H1 (cell line): ENCODE measurements at regions not wholly inside any gene's neighbourhood (a gene's known extent, or its start where the extent isn't known, plus 50 kb on each side); places are given as distances from the start of the nearest gene placed in this dataset.

Source experiments
- CTCF ChIA-PET: fragments of 300-600 bp; sonication (Branson Sonifier 250); formaldehyde crosslinking; loops from one replicate; lab custom pipeline; 2021; ENCODE audit not compliant: partially characterized antibody; lab: Charles Lee
- POLR2A ChIA-PET: fragments of 300-600 bp; sonication (Branson Sonifier 250); formaldehyde crosslinking; loops from one replicate; lab custom pipeline; 2021; ENCODE audit warnings: inconsistent platforms; ENCODE audit not compliant: partially characterized antibody; lab: Charles Lee
- DNase-seq, 2 experiments: peaks; one replicate each; pipeline versions ENCODE4 v3.0.0 to v3.0.0-alpha.2; 2010 to 2022; ENCODE audit warnings: low spot score in 2 of 2, low read depth in 1 of 2, mixed read lengths in 1 of 2
- FAIRE-seq: peaks from 2 replicates; lab custom pipeline; 2011; peaks lifted over from hg19 to GRCh38; lab: Jason Lieb, UNC
- H2AFZ ChIP-seq: 2 replicates; pipeline ENCODE4 v1.8.1; 2012; ENCODE audit warnings: low read length, inconsistent platforms
- H2AK5ac ChIP-seq: 2 replicates; pipeline ENCODE4 v1.6.1; 2013; ENCODE audit warnings: low read depth, low read length
- H2BK120ac ChIP-seq: replicated peaks from 2 replicates; pipeline ENCODE3; 2013; ENCODE audit warnings: low read depth, low read length, inconsistent platforms
- H2BK12ac ChIP-seq: 2 replicates; pipeline ENCODE4 v1.6.1; 2013; ENCODE audit warnings: low read depth, low read length
- H2BK15ac ChIP-seq: 2 replicates; pipeline ENCODE4 v1.6.1; 2013; ENCODE audit warnings: low read length
- H2BK20ac ChIP-seq: 2 replicates; pipeline ENCODE4 v1.6.1; 2013; ENCODE audit warnings: low read length
- H2BK5ac ChIP-seq: 2 replicates; pipeline ENCODE4 v1.6.1; 2013; ENCODE audit warnings: low read depth, low read length
- H3K14ac ChIP-seq: 2 replicates; pipeline ENCODE4 v1.6.1; 2013; ENCODE audit warnings: inconsistent platforms; ENCODE audit not compliant: insufficient read length
- H3K18ac ChIP-seq: 2 replicates; pipeline ENCODE4 v1.6.1; 2013; ENCODE audit warnings: low read length; ENCODE audit errors: extremely low read depth
- H3K23ac ChIP-seq: 2 replicates; pipeline ENCODE4 v1.6.1; 2013; ENCODE audit warnings: inconsistent platforms; ENCODE audit not compliant: insufficient read length
- H3K23me2 ChIP-seq: 2 replicates; pipeline ENCODE4 v1.6.1; 2013; ENCODE audit warnings: low read depth, low read length
- H3K27ac ChIP-seq: 2 replicates; pipeline ENCODE4 v1.6.1; 2011; ENCODE audit warnings: low read depth, low read length, inconsistent platforms
- H3K27me3 ChIP-seq, 4 experiments: replicated peaks in 1 of 4; 1 replicate in 1 of 4; 2 replicates in 3 of 4; pipeline versions ENCODE4 v1.6.1 to v1.8.1; 2011 to 2013; ENCODE audit warnings: low read length in 3 of 4, mild to moderate bottlenecking in 3 of 4, inconsistent platforms in 2 of 4, mixed read lengths in 2 of 4, moderate library complexity in 1 of 4; ENCODE audit not compliant: control insufficient read depth in 3 of 4, insufficient read depth in 3 of 4; ENCODE audit errors: extremely low read depth in 1 of 4
- H3K36me3 ChIP-seq, 4 experiments: 2 replicates each; pipeline versions ENCODE4 v1.6.1 to v1.8.1; 2011 to 2013; ENCODE audit warnings: mild to moderate bottlenecking in 4 of 4, low read length in 3 of 4, moderate library complexity in 2 of 4, control low read depth in 1 of 4, inconsistent platforms in 1 of 4; ENCODE audit not compliant: insufficient read depth in 4 of 4, control insufficient read depth in 2 of 4
- H3K4ac ChIP-seq: replicated peaks from 2 replicates; pipeline ENCODE3; 2013; ENCODE audit warnings: low read length, low read depth, mixed read lengths, inconsistent platforms; ENCODE audit not compliant: insufficient read length
- H3K4me1 ChIP-seq, 4 experiments: replicated peaks in 1 of 4; 1 replicate in 1 of 4; 2 replicates in 3 of 4; pipeline versions ENCODE4 v1.6.1 to v1.8.1; 2011 to 2013; ENCODE audit warnings: low read length in 3 of 4, inconsistent platforms in 2 of 4, mixed read lengths in 1 of 4; ENCODE audit not compliant: insufficient read depth in 4 of 4, control insufficient read depth in 3 of 4
- H3K4me2 ChIP-seq, 2 experiments: 2 replicates each; pipeline versions ENCODE4 v1.6.1 to v1.8.1; 2011 to 2013; ENCODE audit warnings: low read depth in 2 of 2, low read length in 2 of 2, control low read depth in 1 of 2, inconsistent platforms in 1 of 2, mild to moderate bottlenecking in 1 of 2; ENCODE audit not compliant: insufficient read depth in 1 of 2
- H3K4me3 ChIP-seq, 4 experiments: fragments of 200-600, 300-600 bp in 1 of 4; sonication (generic), shearing (Covaris generic), sonication (Bioruptor Twin) in 1 of 4; 2 replicates each; pipeline versions ENCODE4 v1.5.1 to v1.8.1; 2011 to 2016; ENCODE audit warnings: low read length in 4 of 4, low read depth in 3 of 4, control low read depth in 2 of 4, inconsistent platforms in 2 of 4, mild to moderate bottlenecking in 2 of 4, mixed read lengths in 1 of 4, moderate library complexity in 1 of 4; ENCODE audit not compliant: insufficient read depth in 2 of 4; ENCODE audit errors: extremely low read depth in 1 of 4
- H3K56ac ChIP-seq: replicated peaks from 2 replicates; pipeline ENCODE3; 2013; ENCODE audit warnings: low read depth, mild to moderate bottlenecking, mixed read lengths, low read length, inconsistent platforms; ENCODE audit not compliant: insufficient read length
- H3K79me1 ChIP-seq: 2 replicates; pipeline ENCODE4 v1.6.1; 2013; ENCODE audit warnings: low read depth, low read length, control low read depth
- H3K79me2 ChIP-seq, 2 experiments: 2 replicates each; pipeline versions ENCODE4 v1.6.1 to v1.8.1; 2012 to 2013; ENCODE audit warnings: low read length in 2 of 2, mild to moderate bottlenecking in 2 of 2, inconsistent platforms in 1 of 2; ENCODE audit not compliant: insufficient read depth in 2 of 2, control insufficient read depth in 1 of 2
- H3K9ac ChIP-seq, 4 experiments: replicated peaks in 1 of 4; 1 replicate in 1 of 4; 2 replicates in 3 of 4; pipeline versions ENCODE4 v1.6.1 to v1.8.1; 2011 to 2013; ENCODE audit warnings: low read depth in 3 of 4, low read length in 3 of 4, control low read depth in 2 of 4, mild to moderate bottlenecking in 2 of 4, moderate library complexity in 2 of 4, inconsistent platforms in 1 of 4; ENCODE audit errors: extremely low read depth in 1 of 4
- H3K9me3 ChIP-seq, 2 experiments: 2 replicates each; pipeline versions ENCODE4 v1.6.1 to v1.8.1; 2012 to 2013; ENCODE audit warnings: mild to moderate bottlenecking in 2 of 2, moderate library complexity in 2 of 2, control low read depth in 1 of 2, inconsistent platforms in 1 of 2, low read depth in 1 of 2, low read length in 1 of 2, mixed read lengths in 1 of 2; ENCODE audit not compliant: insufficient read depth in 2 of 2
- H4K20me1 ChIP-seq, 2 experiments: replicated peaks in 1 of 2; 2 replicates each; pipeline versions ENCODE3 to v1.8.1; 2011 to 2013; ENCODE audit warnings: inconsistent platforms in 2 of 2, low read length in 2 of 2, mild to moderate bottlenecking in 1 of 2; ENCODE audit not compliant: insufficient read depth in 2 of 2, control insufficient read depth in 1 of 2
- H4K5ac ChIP-seq: 2 replicates; pipeline ENCODE4 v1.6.1; 2013; ENCODE audit warnings: low read length, low read depth, mixed read lengths, inconsistent platforms; ENCODE audit not compliant: insufficient read length
- H4K8ac ChIP-seq: 2 replicates; pipeline ENCODE4 v1.8.0; 2013; ENCODE audit warnings: mild to moderate bottlenecking, moderate library complexity, low read length, inconsistent platforms; ENCODE audit not compliant: insufficient read depth; ENCODE audit errors: extremely low read depth
- H4K91ac ChIP-seq: replicated peaks from 2 replicates; pipeline ENCODE3; 2013; ENCODE audit warnings: low read length, mixed read lengths, inconsistent platforms; ENCODE audit not compliant: insufficient read length
- BCL11A ChIP-seq, 2 experiments: IDR thresholded peaks; one replicate each; pipeline ENCODE4 v1.6.1; 2011; ENCODE audit warnings: low read depth in 2 of 2, low read length in 2 of 2, mild to moderate bottlenecking in 2 of 2
- CTBP2 ChIP-seq: IDR thresholded peaks from 2 replicates; pipeline ENCODE4 v1.7.0; 2011; ENCODE audit warnings: borderline replicate concordance, mild to moderate bottlenecking, moderate library complexity, mixed read lengths, low read length; ENCODE audit not compliant: insufficient read depth, insufficient read length
- GTF2F1 ChIP-seq: IDR thresholded peaks from 2 replicates; pipeline ENCODE4 v1.6.1; 2012; ENCODE audit warnings: low read depth, low read length, improper control_type of control experiment, borderline replicate concordance
- KDM5A ChIP-seq: fragments of 200-600 bp; IDR thresholded peaks from 2 replicates; pipeline ENCODE4 v1.7.1; 2012; ENCODE audit warnings: mild to moderate bottlenecking, low read length, inconsistent platforms, mixed read lengths
- MAFK ChIP-seq: IDR thresholded peaks from 2 replicates; pipeline ENCODE4 v1.6.1; 2012; ENCODE audit warnings: low read depth, mild to moderate bottlenecking, improper control_type of control experiment, low read length
- POLR2A ChIP-seq, 2 experiments: IDR thresholded peaks; 1 replicate in 1 of 2; 2 replicates in 1 of 2; pipeline ENCODE4 v1.6.1; 2011; ENCODE audit warnings: low read depth in 2 of 2, low read length in 2 of 2, mild to moderate bottlenecking in 2 of 2; ENCODE audit errors: control extremely low read depth in 1 of 2
- RBBP5 ChIP-seq: IDR thresholded peaks from 2 replicates; pipeline ENCODE4 v1.7.1; 2012; ENCODE audit warnings: low read depth, mild to moderate bottlenecking, inconsistent platforms, low read length, moderate library complexity, borderline replicate concordance
- RNF2 ChIP-seq: fragments of 200-900, 300-1000 bp; sonication (generic); IDR thresholded peaks from 2 replicates; pipeline ENCODE4 v1.7.1; 2016; ENCODE audit warnings: borderline replicate concordance, low read depth, mild to moderate bottlenecking, antibody characterized with exemption, low read length; ENCODE audit not compliant: poor library complexity, severe bottlenecking; ENCODE audit errors: missing control alignments
- SIRT6 ChIP-seq: IDR thresholded peaks from one replicate; pipeline ENCODE4 v1.7.1; 2012; ENCODE audit warnings: low read length, inconsistent platforms
- TCF12 ChIP-seq: IDR thresholded peaks from 2 replicates; pipeline ENCODE4 v1.6.1; 2011; ENCODE audit warnings: low read depth, mild to moderate bottlenecking, low read length
- WGBS, 2 experiments: shearing (Covaris generic) in 1 of 2; methylation state at CpG; one replicate each; pipeline versions ENCODE4 v1.1.6 to v1.1.7; 2013 to 2015; ENCODE audit warnings: low lambda C conversion rate in 2 of 2, mixed read lengths in 2 of 2, inconsistent platforms in 1 of 2, low coverage in 1 of 2, missing lambda C conversion rate in 1 of 2; ENCODE audit not compliant: insufficient replicate concordance in 2 of 2, insufficient coverage in 1 of 2, insufficient read length in 1 of 2; ENCODE audit errors: extremely low coverage in 1 of 2, missing lambda C conversion rate in 1 of 2; 5-methylcytosine and 5-hydroxymethylcytosine counted together

DNA sequence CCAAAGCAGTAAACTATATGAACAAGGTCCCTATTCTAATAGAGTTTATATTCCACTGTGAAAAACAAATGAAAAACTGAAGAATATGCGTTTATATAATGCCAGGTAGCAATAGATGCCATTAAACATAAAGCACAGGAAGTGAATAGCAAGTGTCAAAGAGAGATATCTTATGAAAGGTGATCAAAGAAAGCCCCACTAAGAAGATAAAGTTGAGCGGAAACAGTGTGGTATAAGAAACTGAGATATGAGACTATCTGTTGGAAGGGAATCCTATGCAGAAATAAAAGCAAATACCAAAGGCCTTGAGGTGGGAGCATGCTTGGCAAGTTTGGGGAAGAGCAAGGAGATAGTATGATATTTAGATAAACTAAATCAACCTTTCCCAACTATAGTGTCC, 123.1 kb upstream of the FAR2 start:
- Histone ChIP-seq H3K9ac (no peak overlapping the region), H3K4me3 (no peak overlapping the region), H2AFZ (no peak overlapping the region), H3K4me2 (no peak overlapping the region), H3K23ac (no peak overlapping the region), H4K8ac (no peak overlapping the region), H2BK12ac (no peak overlapping the region), H3K4ac (no peak overlapping the region), H2AK5ac (no peak overlapping the region), H4K91ac (no peak overlapping the region), H3K14ac (no peak overlapping the region), H4K5ac (no peak overlapping the region), H2BK120ac (no peak overlapping the region), H3K79me1 (no peaks in the 10 kb centered on the region), H3K27ac (no peak overlapping the region), H3K23me2 (no peaks in the 10 kb centered on the region), H3K9me3 (no peaks in the 10 kb centered on the region), H3K36me3 (no peaks in the 10 kb centered on the region), H3K27me3 (no peaks in the 10 kb centered on the region), H3K79me2 (no peaks in the 10 kb centered on the region), H2BK5ac (no peak overlapping the region), H2BK20ac (no peak overlapping the region), H3K4me1 (no peaks in the 10 kb centered on the region; a peak in 1 of 7 replicates), H4K20me1 (no peaks in the 10 kb centered on the region), H2BK15ac (no peak overlapping the region), H3K56ac (no peak overlapping the region), H3K18ac (no peak overlapping the region)
- WGBS, 2 experiments, result 85% methylated on average over 2 of the region's 2 CpGs; no CpG with 5 or more reads in 1 of the 2 experiments
- CTCF ChIA-PET, result interaction anchor here (0.7 to 1.2 kb wide), 2 partner anchors 8 to 1048 kb away, joined by 3 read pairs; no protein-coding TSS in a partner anchor
- DNase-seq (no peak), FAIRE-seq (no peak)
- TF ChIP-seq TCF12, result no peak
- no peak for TF ChIP-seq RBBP5
- no peak for TF ChIP-seq BCL11A (IDR thresholded peaks at IDR 0.05; ENCODE audit: low read depth in 2 of 2, low read length in 2 of 2)
- no peak for TF ChIP-seq CTBP2
- TF ChIP-seq MAFK, result no peak
- no peak for TF ChIP-seq GTF2F1
- no peak for TF ChIP-seq SIRT6
- no peak for TF ChIP-seq KDM5A
- TF ChIP-seq POLR2A (IDR thresholded peaks at IDR 0.05; ENCODE audit: control extremely low read depth in 1 of 2, low read depth in 2 of 2, low read length in 2 of 2), result no peak
- no peak for TF ChIP-seq RNF2
- POLR2A ChIA-PET, result interaction anchor here (1.7 kb wide), 1 partner anchor 355 kb away, joined by 4 read pairs; the partner anchor contains the start of gene ERGIC2
